Astrocyte (in vitro differentiated cells and primary cell): ENCODE measurements at regions not wholly inside any gene's neighbourhood (a gene's known extent, or its start where the extent isn't known, plus 50 kb on each side); places are given as distances from the start of the nearest gene placed in this dataset.

Source experiments
- CTCF ChIP-seq: IDR thresholded peaks from 2 replicates; pipeline ENCODE4 v1.5.1; 2011; ENCODE audit warnings: low read depth, mild to moderate bottlenecking, inconsistent platforms, low read length, moderate library complexity; ENCODE audit not compliant: insufficient read depth
- EZH2 ChIP-seq: IDR thresholded peaks from 2 replicates; pipeline ENCODE4 v1.6.1; 2012; ENCODE audit warnings: mild to moderate bottlenecking, low read length, inconsistent platforms; ENCODE audit not compliant: insufficient read depth

- TF ChIP-seq CTCF: no peak
- no peak for TF ChIP-seq EZH2
These were observed 146.5 kb downstream of the GLRX3 start for GRCh38 chr10:130282492-130283218.
